ENCODE measurements at regions not wholly inside any gene's neighbourhood (a gene's known extent, or its start where the extent isn't known, plus 50 kb on each side); places are given as distances from the start of the nearest gene placed in this dataset.

GRCh38 chr12:24047326-24047725, 97.9 kb upstream of the SOX5 start:
- DNase-seq, result no peak
- CTCF ChIA-PET, result no interaction called here
- H3K36me3 Mint-ChIP-seq (ENCODE audit: insufficient read depth, unreplicated experiment), result no peaks in the 10 kb centered on the region
- TF ChIP-seq CTCF (IDR thresholded peaks at IDR 0.05; ENCODE audit: unreplicated experiment), result no peak
- H3K27me3 Mint-ChIP-seq (ENCODE audit: unreplicated experiment), result no peaks in the 10 kb centered on the region
- no peak overlapping the region for H3K4me3 Mint-ChIP-seq (ENCODE audit: low read depth, unreplicated experiment)
- intact Hi-C loops (cut with micrococcal nuclease; ENCODE audit: unreplicated experiment), result no loop called here
- H3K4me1 Mint-ChIP-seq (ENCODE audit: low read depth, unreplicated experiment), result no peaks in the 10 kb centered on the region
- no TSS peak for BruUV-seq (replicated peaks)
- peaks cover 4% of the 10 kb centered on the region for H3K9me3 Mint-ChIP-seq (ENCODE audit: low read depth, unreplicated experiment)
- no peak overlapping the region for H3K27ac Mint-ChIP-seq (ENCODE audit: unreplicated experiment)

GRCh38 chr12:24045816-24046257, 96.4 kb upstream of the SOX5 start:
- no peak for DNase-seq
- Mint-ChIP-seq H3K4me3 (ENCODE audit: low read depth, unreplicated experiment) (no peak overlapping the region), H3K4me1 (ENCODE audit: low read depth, unreplicated experiment) (no peaks in the 10 kb centered on the region), H3K9me3 (ENCODE audit: low read depth, unreplicated experiment) (peaks cover 4% of the 10 kb centered on the region), H3K27ac (ENCODE audit: unreplicated experiment) (no peak overlapping the region), H3K27me3 (ENCODE audit: unreplicated experiment) (no peaks in the 10 kb centered on the region), H3K36me3 (ENCODE audit: insufficient read depth, unreplicated experiment) (no peaks in the 10 kb centered on the region)
- BruUV-seq (replicated peaks), result no TSS peak
- CTCF ChIA-PET, result interaction anchor here (0.6 kb wide), 1 partner anchor 94 kb away, joined by 3 read pairs; no protein-coding TSS in a partner anchor
- TF ChIP-seq CTCF (IDR thresholded peaks at IDR 0.05; ENCODE audit: unreplicated experiment), result no peak
- intact Hi-C loops (cut with micrococcal nuclease; ENCODE audit: unreplicated experiment), result no loop called here

GRCh38 chr12:24044941-24045703, 95.7 kb upstream of the SOX5 start:
- Mint-ChIP-seq H3K4me1 (ENCODE audit: low read depth, unreplicated experiment) (no peaks in the 10 kb centered on the region), H3K4me3 (ENCODE audit: low read depth, unreplicated experiment) (no peak overlapping the region), H3K36me3 (ENCODE audit: insufficient read depth, unreplicated experiment) (no peaks in the 10 kb centered on the region), H3K9me3 (ENCODE audit: low read depth, unreplicated experiment) (peaks cover 4% of the 10 kb centered on the region), H3K27me3 (ENCODE audit: unreplicated experiment) (no peaks in the 10 kb centered on the region), H3K27ac (ENCODE audit: unreplicated experiment) (no peak overlapping the region)
- intact Hi-C loops (cut with micrococcal nuclease; ENCODE audit: unreplicated experiment), result no loop called here
- CTCF ChIA-PET, result no interaction called here
- TF ChIP-seq CTCF (IDR thresholded peaks at IDR 0.05; ENCODE audit: unreplicated experiment), result no peak
- BruUV-seq (replicated peaks), result no TSS peak
- no peak for DNase-seq

GRCh38 chr12:24042651-24043050, 93.2 kb upstream of the SOX5 start:
- DNase-seq, result no peak
- CTCF ChIA-PET, result no interaction called here
- no peaks in the 10 kb centered on the region for H3K4me1 Mint-ChIP-seq (ENCODE audit: low read depth, unreplicated experiment)

More at GRCh38 chr12:24042651-24043050, 93.2 kb upstream of the SOX5 start:
- no peak overlapping the region for H3K4me3 Mint-ChIP-seq (ENCODE audit: low read depth, unreplicated experiment)
- TF ChIP-seq CTCF (IDR thresholded peaks at IDR 0.05; ENCODE audit: unreplicated experiment), result no peak
- no peak overlapping the region for H3K27ac Mint-ChIP-seq (ENCODE audit: unreplicated experiment)
- BruUV-seq (replicated peaks), result no TSS peak
- intact Hi-C loops (cut with micrococcal nuclease; ENCODE audit: unreplicated experiment), result no loop called here
- H3K27me3 Mint-ChIP-seq (ENCODE audit: unreplicated experiment), result no peaks in the 10 kb centered on the region
- H3K9me3 Mint-ChIP-seq (ENCODE audit: low read depth, unreplicated experiment), result peaks cover 4% of the 10 kb centered on the region
- H3K36me3 Mint-ChIP-seq (ENCODE audit: insufficient read depth, unreplicated experiment), result no peaks in the 10 kb centered on the region

Measured in Calu3 (cell line).